DMS79 treated with DMSO at 0.1 percent for 48 hours (cell line): ENCODE measurements at regions not wholly inside any gene's neighbourhood (a gene's known extent, or its start where the extent isn't known, plus 50 kb on each side); places are given as distances from the start of the nearest gene placed in this dataset.

ENCODE experiments used
- DNase-seq: peaks from one replicate; lab custom pipeline; 2025; lab: John Stamatoyannopoulos, UW

GRCh38 chr6:23027281-23027680 lies 457.9 kb downstream of the HDGFL1 start:
- DNase-seq = peak; percentile 24

GRCh38 chr6:23031986-23032385 lies 462.6 kb downstream of the HDGFL1 start:
- no peak for DNase-seq

- no peak for DNase-seq
Observed at GRCh38 chr6:23034926-23035325, 465.6 kb downstream of the HDGFL1 start.

- peak; percentile 85 for DNase-seq
Observed at GRCh38 chr6:23036406-23036983, 467.1 kb downstream of the HDGFL1 start.

DNA sequence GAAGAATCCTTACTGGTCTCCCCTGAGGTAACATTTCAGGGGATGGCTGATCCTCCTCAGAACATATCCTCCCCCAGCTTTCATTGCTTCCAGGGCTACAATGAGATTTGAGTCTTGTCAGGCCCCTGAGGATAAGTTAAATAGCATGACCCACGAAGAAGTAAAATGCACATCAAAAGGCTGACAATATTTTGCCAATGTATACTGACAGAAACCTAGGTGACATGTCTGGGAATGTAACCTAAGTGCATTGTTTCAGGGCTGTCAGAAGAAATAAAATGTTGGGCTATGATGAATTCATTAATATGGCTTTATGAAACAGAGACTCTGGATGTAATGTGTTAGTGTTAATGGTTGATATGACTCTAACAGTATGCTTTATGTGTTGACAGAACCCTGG lies 471.5 kb downstream of the HDGFL1 start:
- no peak for DNase-seq

DNA sequence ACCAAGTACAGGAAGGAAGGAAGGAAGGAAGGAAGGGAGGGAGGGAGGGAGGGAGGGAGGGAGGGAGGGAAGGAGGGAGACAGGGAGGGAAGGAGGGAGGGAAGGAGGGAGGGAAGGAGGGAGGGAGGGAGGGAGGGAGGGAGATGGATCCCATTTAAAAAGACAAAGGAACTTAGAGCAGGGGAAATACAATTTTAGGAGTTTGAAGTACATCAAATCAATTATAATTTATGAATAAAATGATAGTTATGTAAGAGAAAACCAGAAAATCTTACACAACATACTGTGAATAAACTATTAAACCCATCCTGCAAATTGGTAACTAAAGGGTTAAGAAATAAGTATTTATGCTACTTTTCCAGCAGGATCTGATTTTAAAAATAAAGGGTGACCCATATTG lies 475.9 kb downstream of the HDGFL1 start:
- no peak for DNase-seq

DNA sequence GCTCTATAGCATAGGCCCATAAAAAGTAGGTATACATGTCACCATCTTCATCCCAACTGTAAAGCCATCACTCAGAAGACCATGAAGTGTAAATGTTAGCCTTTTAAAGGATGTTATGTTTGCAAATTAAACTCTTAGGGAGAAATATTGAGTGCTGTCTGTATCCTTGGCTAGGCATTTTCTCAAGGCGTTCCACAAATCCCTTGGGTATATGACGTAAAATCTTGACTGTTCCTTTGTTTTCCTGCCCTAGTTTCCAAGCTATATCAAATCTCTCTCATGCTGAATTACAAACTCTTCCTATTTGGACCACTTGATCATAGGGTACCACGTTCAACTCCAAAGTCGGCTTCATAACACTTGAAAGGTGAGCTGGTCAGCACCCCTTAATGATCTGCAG lies 486.2 kb downstream of the HDGFL1 start:
- no peak for DNase-seq

- no peak for DNase-seq
Observed at GRCh38 chr6:23073821-23074220, 504.5 kb downstream of the HDGFL1 start.

DNA sequence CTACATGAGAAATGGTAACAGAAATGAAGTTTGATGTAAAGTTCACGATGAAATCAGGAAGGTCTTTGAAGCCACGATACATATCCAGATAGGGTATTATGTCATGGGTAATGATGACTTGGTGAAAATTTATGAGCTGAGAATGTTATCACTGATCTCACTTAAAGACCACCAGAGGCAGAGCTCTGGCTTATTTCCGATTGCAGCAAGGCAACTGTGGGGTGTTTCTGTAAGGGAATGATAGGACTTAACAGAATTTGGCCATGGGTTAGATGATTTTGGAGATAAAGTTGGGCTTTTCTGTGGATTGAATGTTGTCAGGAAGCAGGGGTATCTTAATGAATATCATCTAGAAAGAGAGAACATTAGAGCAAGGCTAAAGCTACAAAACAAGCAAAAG lies 508.4 kb downstream of the HDGFL1 start:
- no peak for DNase-seq

- DNase-seq = no peak
Observed at GRCh38 chr6:23081701-23082100, 512.3 kb downstream of the HDGFL1 start.

DNA sequence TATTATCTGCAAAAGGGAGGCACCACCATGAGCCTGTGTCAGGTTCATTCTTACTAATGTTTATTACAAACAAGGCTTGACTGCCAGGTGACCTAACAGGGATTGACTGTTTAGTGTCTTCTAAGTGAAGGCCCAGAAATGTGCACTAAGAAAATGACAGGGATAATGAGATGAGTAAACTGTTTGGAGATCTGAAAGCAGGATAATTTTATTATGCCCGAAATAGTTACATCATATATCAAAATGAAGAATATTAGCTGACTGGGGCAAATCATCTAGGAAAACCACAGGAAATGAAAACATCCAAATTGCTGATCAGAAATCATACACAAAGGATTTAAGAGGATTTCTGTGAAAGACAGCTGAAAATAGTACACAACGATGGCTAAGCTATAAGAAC lies 516.7 kb downstream of the HDGFL1 start:
- no peak for DNase-seq

DNA sequence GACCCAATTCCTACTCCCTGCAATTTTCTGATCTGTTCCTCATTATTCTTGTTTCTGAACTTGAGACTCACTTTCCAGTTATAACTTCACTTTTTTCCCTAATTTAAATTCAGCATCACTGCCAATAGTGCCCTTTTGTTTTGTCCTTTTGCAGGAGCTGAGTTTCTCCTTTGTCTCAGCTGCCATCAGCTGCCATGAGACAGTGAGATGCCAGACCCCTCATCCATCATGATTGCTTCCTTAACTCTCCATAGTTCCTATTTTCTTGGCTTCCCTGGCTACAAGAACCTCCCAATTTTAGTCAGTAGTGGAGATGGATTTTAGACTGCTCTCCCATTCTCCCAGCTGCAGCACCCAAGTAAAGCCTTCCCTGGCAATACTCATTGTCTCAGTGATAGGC lies 518.1 kb downstream of the HDGFL1 start:
- DNase-seq = no peak

DNA sequence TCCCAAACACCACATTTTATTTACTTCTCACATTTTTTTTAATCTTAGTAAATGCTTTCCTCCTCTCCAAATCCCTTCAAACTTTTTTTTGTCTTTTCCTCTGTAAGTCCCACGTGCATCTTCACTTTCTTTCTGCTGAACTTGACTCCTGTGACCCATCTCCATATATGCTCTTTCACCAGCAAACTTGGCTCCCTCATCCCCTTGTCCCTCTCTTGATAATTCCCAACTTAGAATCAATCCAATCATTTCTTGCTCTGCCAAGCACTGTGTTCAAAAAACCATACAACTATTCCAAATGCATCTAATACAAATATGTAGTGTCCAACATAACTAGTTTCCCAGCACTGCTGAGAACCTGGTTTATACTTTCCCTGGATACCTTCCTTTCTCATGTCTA lies 519.4 kb downstream of the HDGFL1 start:
- DNase-seq = no peak

GRCh38 chr6:23089981-23090380 lies 520.6 kb downstream of the HDGFL1 start:
- DNase-seq = no peak

- no peak for DNase-seq
Observed at GRCh38 chr6:23091795-23092194, 522.4 kb downstream of the HDGFL1 start.

DNA sequence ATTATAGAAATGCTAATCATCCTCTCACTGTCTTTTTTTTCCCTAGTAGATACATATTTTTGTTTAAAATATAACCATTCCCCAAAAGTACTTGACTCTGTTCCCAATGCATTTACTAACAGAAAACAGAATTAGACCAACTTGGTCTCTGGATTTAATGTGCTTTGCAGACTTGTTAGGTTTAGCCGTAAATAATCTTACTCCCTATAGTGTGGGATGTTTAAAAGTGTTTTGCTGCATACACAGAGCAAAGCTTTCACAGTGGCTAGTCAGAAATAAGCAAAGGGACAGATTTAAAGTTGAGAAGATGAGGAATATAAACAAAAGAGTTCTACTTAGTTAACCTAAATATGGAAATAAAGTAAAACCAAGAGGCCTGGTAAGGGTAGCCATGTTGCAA lies 527.5 kb downstream of the HDGFL1 start:
- DNase-seq = no peak

- no peak for DNase-seq
Observed at GRCh38 chr6:23097566-23097965, 528.2 kb downstream of the HDGFL1 start.

DNA sequence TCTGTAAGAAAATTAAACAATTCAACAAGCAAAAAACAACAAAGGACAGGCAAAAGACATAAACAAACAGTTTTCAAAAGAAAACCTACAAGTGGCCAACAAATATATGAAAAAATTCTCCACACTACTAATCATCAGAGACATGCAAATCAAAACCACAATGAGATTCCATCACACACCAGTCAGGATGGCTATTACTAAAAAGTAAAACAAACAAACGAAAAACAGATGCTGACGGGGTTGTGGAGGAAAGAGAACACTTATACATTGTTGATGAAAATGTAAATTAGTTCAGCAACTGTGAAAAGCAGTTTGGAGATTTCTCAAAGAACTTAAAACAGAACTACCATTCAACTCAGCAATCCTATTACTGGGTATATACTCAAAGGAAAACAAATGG lies 537.6 kb downstream of the HDGFL1 start:
- no peak for DNase-seq

DNA sequence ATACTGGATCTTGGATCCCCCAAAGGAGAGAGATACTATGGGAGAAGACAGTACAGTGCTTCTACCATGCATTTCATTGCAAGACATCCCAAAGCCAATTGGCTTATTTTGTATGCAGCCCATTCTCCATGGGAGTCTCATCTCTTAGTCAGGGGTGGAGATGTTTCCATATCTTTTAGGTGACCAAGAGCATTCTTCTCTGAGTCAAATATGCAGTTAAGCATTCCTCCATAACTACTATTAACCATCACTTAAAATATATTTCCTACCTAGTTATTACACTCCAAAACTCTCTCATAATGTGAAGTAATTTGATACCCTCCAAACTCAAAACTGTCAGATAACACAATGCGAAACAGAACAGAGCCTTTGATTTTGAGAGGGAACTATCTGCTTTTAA lies 542.6 kb downstream of the HDGFL1 start:
- no peak for DNase-seq

GRCh38 chr6:23114812-23115504 lies 545.6 kb downstream of the HDGFL1 start:
- no peak for DNase-seq

DNA sequence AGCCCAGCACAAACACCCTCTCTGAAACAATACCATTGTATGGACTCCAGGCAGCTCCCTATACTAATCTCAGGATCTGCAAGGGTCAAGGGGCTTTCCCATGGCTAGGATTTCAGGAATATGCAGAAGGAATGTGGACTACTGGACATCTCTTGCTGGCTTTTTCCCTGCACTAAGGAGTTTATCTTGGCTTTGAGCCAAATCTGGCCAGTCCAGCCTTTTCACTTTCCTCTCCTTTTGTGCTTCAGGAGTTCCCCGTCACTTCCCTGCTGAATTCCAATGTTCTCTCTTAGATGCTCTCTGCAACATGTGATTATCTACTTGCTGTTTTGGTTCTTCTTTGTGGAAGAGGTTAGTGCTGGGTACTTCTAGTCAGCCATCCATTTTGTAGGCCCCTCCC lies 568.2 kb downstream of the HDGFL1 start:
- DNase-seq = no peak

DNA sequence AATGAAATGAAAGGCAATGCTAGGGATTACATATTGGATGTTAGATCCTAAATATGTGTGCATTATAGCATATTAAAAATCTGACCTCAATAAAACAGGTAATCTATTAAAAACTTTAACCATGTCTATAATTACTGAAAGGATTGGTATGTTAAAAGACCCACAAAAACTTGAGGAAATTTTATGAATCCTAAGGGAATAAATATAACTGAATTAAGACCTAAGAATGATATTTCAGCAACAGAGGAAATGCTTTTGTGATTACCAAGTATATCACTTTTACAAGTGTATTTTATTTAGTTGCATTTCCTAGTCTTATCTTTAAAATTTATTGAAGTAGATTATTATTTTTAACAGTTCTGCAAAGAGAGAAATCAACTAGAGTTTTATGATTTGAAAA lies 571.5 kb downstream of the HDGFL1 start:
- no peak for DNase-seq

DNA sequence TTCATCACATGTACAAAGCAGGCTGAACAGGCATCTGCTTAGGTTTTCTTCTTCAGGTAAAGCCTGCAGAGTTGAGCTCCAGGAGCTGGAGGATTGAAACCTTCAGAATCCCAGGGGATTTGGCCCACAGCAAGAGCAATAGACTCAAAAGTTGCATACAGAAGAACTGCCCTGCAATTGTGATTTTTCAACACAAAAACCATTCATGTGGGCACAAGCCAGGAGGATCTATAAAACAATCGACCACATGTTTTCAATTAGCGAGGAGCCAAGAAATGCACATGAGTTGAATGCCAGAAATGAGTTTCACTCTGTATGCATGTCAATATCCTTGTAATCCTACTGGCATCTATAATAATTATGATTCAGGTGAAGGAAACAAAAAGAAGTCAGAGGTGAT lies 576.4 kb downstream of the HDGFL1 start:
- no peak for DNase-seq

GRCh38 chr6:23154159-23154558 lies 584.8 kb downstream of the HDGFL1 start:
- no peak for DNase-seq
